H1 (cell line): ENCODE measurements at regions not wholly inside any gene's neighbourhood (a gene's known extent, or its start where the extent isn't known, plus 50 kb on each side); places are given as distances from the start of the nearest gene placed in this dataset.

Source experiments
- CTCF ChIA-PET: fragments of 300-600 bp; sonication (Branson Sonifier 250); formaldehyde crosslinking; loops from one replicate; lab custom pipeline; 2021; ENCODE audit not compliant: partially characterized antibody; lab: Charles Lee
- POLR2A ChIA-PET: fragments of 300-600 bp; sonication (Branson Sonifier 250); formaldehyde crosslinking; loops from one replicate; lab custom pipeline; 2021; ENCODE audit warnings: inconsistent platforms; ENCODE audit not compliant: partially characterized antibody; lab: Charles Lee
- DNase-seq, 2 experiments: peaks; one replicate each; pipeline versions ENCODE4 v3.0.0 to v3.0.0-alpha.2; 2010 to 2022; ENCODE audit warnings: low spot score in 2 of 2, low read depth in 1 of 2, mixed read lengths in 1 of 2
- FAIRE-seq: peaks from 2 replicates; lab custom pipeline; 2011; peaks lifted over from hg19 to GRCh38; lab: Jason Lieb, UNC
- H2AFZ ChIP-seq: 2 replicates; pipeline ENCODE4 v1.8.1; 2012; ENCODE audit warnings: low read length, inconsistent platforms
- H2AK5ac ChIP-seq: 2 replicates; pipeline ENCODE4 v1.6.1; 2013; ENCODE audit warnings: low read depth, low read length
- H2BK120ac ChIP-seq: replicated peaks from 2 replicates; pipeline ENCODE3; 2013; ENCODE audit warnings: low read depth, low read length, inconsistent platforms
- H2BK12ac ChIP-seq: 2 replicates; pipeline ENCODE4 v1.6.1; 2013; ENCODE audit warnings: low read depth, low read length
- H2BK15ac ChIP-seq: 2 replicates; pipeline ENCODE4 v1.6.1; 2013; ENCODE audit warnings: low read length
- H2BK20ac ChIP-seq: 2 replicates; pipeline ENCODE4 v1.6.1; 2013; ENCODE audit warnings: low read length
- H2BK5ac ChIP-seq: 2 replicates; pipeline ENCODE4 v1.6.1; 2013; ENCODE audit warnings: low read depth, low read length
- H3K14ac ChIP-seq: 2 replicates; pipeline ENCODE4 v1.6.1; 2013; ENCODE audit warnings: inconsistent platforms; ENCODE audit not compliant: insufficient read length
- H3K18ac ChIP-seq: 2 replicates; pipeline ENCODE4 v1.6.1; 2013; ENCODE audit warnings: low read length; ENCODE audit errors: extremely low read depth
- H3K23ac ChIP-seq: 2 replicates; pipeline ENCODE4 v1.6.1; 2013; ENCODE audit warnings: inconsistent platforms; ENCODE audit not compliant: insufficient read length
- H3K23me2 ChIP-seq: 2 replicates; pipeline ENCODE4 v1.6.1; 2013; ENCODE audit warnings: low read depth, low read length
- H3K27ac ChIP-seq: 2 replicates; pipeline ENCODE4 v1.6.1; 2011; ENCODE audit warnings: low read depth, low read length, inconsistent platforms
- H3K27me3 ChIP-seq, 4 experiments: replicated peaks in 1 of 4; 1 replicate in 1 of 4; 2 replicates in 3 of 4; pipeline versions ENCODE4 v1.6.1 to v1.8.1; 2011 to 2013; ENCODE audit warnings: low read length in 3 of 4, mild to moderate bottlenecking in 3 of 4, inconsistent platforms in 2 of 4, mixed read lengths in 2 of 4, moderate library complexity in 1 of 4; ENCODE audit not compliant: control insufficient read depth in 3 of 4, insufficient read depth in 3 of 4; ENCODE audit errors: extremely low read depth in 1 of 4
- H3K36me3 ChIP-seq, 4 experiments: 2 replicates each; pipeline versions ENCODE4 v1.6.1 to v1.8.1; 2011 to 2013; ENCODE audit warnings: mild to moderate bottlenecking in 4 of 4, low read length in 3 of 4, moderate library complexity in 2 of 4, control low read depth in 1 of 4, inconsistent platforms in 1 of 4; ENCODE audit not compliant: insufficient read depth in 4 of 4, control insufficient read depth in 2 of 4
- H3K4ac ChIP-seq: replicated peaks from 2 replicates; pipeline ENCODE3; 2013; ENCODE audit warnings: low read length, low read depth, mixed read lengths, inconsistent platforms; ENCODE audit not compliant: insufficient read length
- H3K4me1 ChIP-seq, 4 experiments: replicated peaks in 1 of 4; 1 replicate in 1 of 4; 2 replicates in 3 of 4; pipeline versions ENCODE4 v1.6.1 to v1.8.1; 2011 to 2013; ENCODE audit warnings: low read length in 3 of 4, inconsistent platforms in 2 of 4, mixed read lengths in 1 of 4; ENCODE audit not compliant: insufficient read depth in 4 of 4, control insufficient read depth in 3 of 4
- H3K4me2 ChIP-seq, 2 experiments: 2 replicates each; pipeline versions ENCODE4 v1.6.1 to v1.8.1; 2011 to 2013; ENCODE audit warnings: low read depth in 2 of 2, low read length in 2 of 2, control low read depth in 1 of 2, inconsistent platforms in 1 of 2, mild to moderate bottlenecking in 1 of 2; ENCODE audit not compliant: insufficient read depth in 1 of 2
- H3K4me3 ChIP-seq, 4 experiments: fragments of 200-600, 300-600 bp in 1 of 4; sonication (generic), shearing (Covaris generic), sonication (Bioruptor Twin) in 1 of 4; 2 replicates each; pipeline versions ENCODE4 v1.5.1 to v1.8.1; 2011 to 2016; ENCODE audit warnings: low read length in 4 of 4, low read depth in 3 of 4, control low read depth in 2 of 4, inconsistent platforms in 2 of 4, mild to moderate bottlenecking in 2 of 4, mixed read lengths in 1 of 4, moderate library complexity in 1 of 4; ENCODE audit not compliant: insufficient read depth in 2 of 4; ENCODE audit errors: extremely low read depth in 1 of 4
- H3K56ac ChIP-seq: replicated peaks from 2 replicates; pipeline ENCODE3; 2013; ENCODE audit warnings: low read depth, mild to moderate bottlenecking, mixed read lengths, low read length, inconsistent platforms; ENCODE audit not compliant: insufficient read length
- H3K79me1 ChIP-seq: 2 replicates; pipeline ENCODE4 v1.6.1; 2013; ENCODE audit warnings: low read depth, low read length, control low read depth
- H3K79me2 ChIP-seq, 2 experiments: 2 replicates each; pipeline versions ENCODE4 v1.6.1 to v1.8.1; 2012 to 2013; ENCODE audit warnings: low read length in 2 of 2, mild to moderate bottlenecking in 2 of 2, inconsistent platforms in 1 of 2; ENCODE audit not compliant: insufficient read depth in 2 of 2, control insufficient read depth in 1 of 2
- H3K9ac ChIP-seq, 4 experiments: replicated peaks in 1 of 4; 1 replicate in 1 of 4; 2 replicates in 3 of 4; pipeline versions ENCODE4 v1.6.1 to v1.8.1; 2011 to 2013; ENCODE audit warnings: low read depth in 3 of 4, low read length in 3 of 4, control low read depth in 2 of 4, mild to moderate bottlenecking in 2 of 4, moderate library complexity in 2 of 4, inconsistent platforms in 1 of 4; ENCODE audit errors: extremely low read depth in 1 of 4
- H3K9me3 ChIP-seq, 2 experiments: 2 replicates each; pipeline versions ENCODE4 v1.6.1 to v1.8.1; 2012 to 2013; ENCODE audit warnings: mild to moderate bottlenecking in 2 of 2, moderate library complexity in 2 of 2, control low read depth in 1 of 2, inconsistent platforms in 1 of 2, low read depth in 1 of 2, low read length in 1 of 2, mixed read lengths in 1 of 2; ENCODE audit not compliant: insufficient read depth in 2 of 2
- H4K20me1 ChIP-seq, 2 experiments: replicated peaks in 1 of 2; 2 replicates each; pipeline versions ENCODE3 to v1.8.1; 2011 to 2013; ENCODE audit warnings: inconsistent platforms in 2 of 2, low read length in 2 of 2, mild to moderate bottlenecking in 1 of 2; ENCODE audit not compliant: insufficient read depth in 2 of 2, control insufficient read depth in 1 of 2
- H4K5ac ChIP-seq: 2 replicates; pipeline ENCODE4 v1.6.1; 2013; ENCODE audit warnings: low read length, low read depth, mixed read lengths, inconsistent platforms; ENCODE audit not compliant: insufficient read length
- H4K8ac ChIP-seq: 2 replicates; pipeline ENCODE4 v1.8.0; 2013; ENCODE audit warnings: mild to moderate bottlenecking, moderate library complexity, low read length, inconsistent platforms; ENCODE audit not compliant: insufficient read depth; ENCODE audit errors: extremely low read depth
- H4K91ac ChIP-seq: replicated peaks from 2 replicates; pipeline ENCODE3; 2013; ENCODE audit warnings: low read length, mixed read lengths, inconsistent platforms; ENCODE audit not compliant: insufficient read length
- TEAD4 ChIP-seq: IDR thresholded peaks from 2 replicates; pipeline ENCODE4 v1.6.1; 2012; ENCODE audit warnings: low read depth, low read length, inconsistent platforms, mixed read lengths
- WGBS, 2 experiments: shearing (Covaris generic) in 1 of 2; methylation state at CpG; one replicate each; pipeline versions ENCODE4 v1.1.6 to v1.1.7; 2013 to 2015; ENCODE audit warnings: low lambda C conversion rate in 2 of 2, mixed read lengths in 2 of 2, inconsistent platforms in 1 of 2, low coverage in 1 of 2, missing lambda C conversion rate in 1 of 2; ENCODE audit not compliant: insufficient replicate concordance in 2 of 2, insufficient coverage in 1 of 2, insufficient read length in 1 of 2; ENCODE audit errors: extremely low coverage in 1 of 2, missing lambda C conversion rate in 1 of 2; 5-methylcytosine and 5-hydroxymethylcytosine counted together

GRCh38 chr3:74410276-74410941 is 204.1 kb downstream of the CNTN3 start:
- Histone ChIP-seq H4K8ac (no peak overlapping the region), H3K27ac (no peak overlapping the region), H3K23me2 (no peaks in the 10 kb centered on the region), H2BK15ac (no peak overlapping the region), H3K36me3 (no peaks in the 10 kb centered on the region), H3K27me3 (no peaks in the 10 kb centered on the region), H2BK12ac (no peak overlapping the region), H4K5ac (no peak overlapping the region), H4K20me1 (no peaks in the 10 kb centered on the region), H2AK5ac (no peak overlapping the region), H3K4me2 (no peak overlapping the region), H3K79me1 (no peaks in the 10 kb centered on the region), H2BK20ac (no peak overlapping the region), H3K14ac (no peak overlapping the region), H3K18ac (no peak overlapping the region), H3K79me2 (no peaks in the 10 kb centered on the region), H3K23ac (no peak overlapping the region), H2BK5ac (no peak overlapping the region), H3K4me1 (peaks cover 0 to 3% (median 0%) of the 10 kb centered on the region in 4 experiments; a peak in 2 of 7 replicates), H3K56ac (no peak overlapping the region), H4K91ac (no peak overlapping the region), H2AFZ (no peak overlapping the region), H3K9ac (no peak overlapping the region), H3K9me3 (no peaks in the 10 kb centered on the region), H3K4me3 (no peak overlapping the region), H3K4ac (no peak overlapping the region), H2BK120ac (no peak overlapping the region)
- DNase-seq (no peak), FAIRE-seq (no peak)
- POLR2A ChIA-PET, result no interaction called here
- WGBS, 2 experiments, result 89% methylated on average over 2 of the region's 2 CpGs; no CpG with 5 or more reads in 1 of the 2 experiments
- CTCF ChIA-PET, result no interaction called here
- TF ChIP-seq TEAD4, result no peak
